Body of pancreas (tissue), 4 donors: ENCODE measurements at regions not wholly inside any gene's neighbourhood (a gene's known extent, or its start where the extent isn't known, plus 50 kb on each side); places are given as distances from the start of the nearest gene placed in this dataset.

Experiments used
- POLR2A ChIP-seq, 3 donors: fragments of 450-650 bp; IDR thresholded peaks; one replicate each; pipeline ENCODE4 v1.6.1; 2016; ENCODE audit warnings: antibody characterized with exemption in 3 of 3, mild to moderate bottlenecking in 2 of 3
- TF ChIP-seq, protein P1 (sequence below), 7 experiments: fragments of 450-650 bp in 4 of 7; fragments of 200-600 bp in 3 of 7; sonication (generic) in 3 of 7; IDR thresholded peaks; one replicate each; pipeline ENCODE4 v1.5.1; 2016 to 2019; ENCODE audit warnings: antibody characterized with exemption in 7 of 7

DNA sequence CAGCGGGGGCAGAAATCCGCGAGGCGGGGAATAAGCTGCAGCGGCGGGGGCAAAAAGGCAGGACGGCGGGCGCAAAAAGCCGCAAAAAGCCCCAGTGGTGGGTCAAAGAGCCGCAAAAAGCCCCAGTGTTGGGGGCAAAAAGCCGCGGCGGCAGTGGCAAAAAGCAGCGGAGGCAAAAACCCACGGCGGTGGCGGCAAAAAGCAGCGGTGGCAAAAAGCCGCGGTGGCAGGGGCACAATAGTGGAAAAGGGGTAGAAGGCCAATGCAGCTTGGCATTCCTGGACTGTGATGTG lies 525.3 kb downstream of the ZNF33B start:
- TF ChIP-seq POLR2A (IDR thresholded peaks at IDR 0.05), result no peak
- TF ChIP-seq, protein P1, sequence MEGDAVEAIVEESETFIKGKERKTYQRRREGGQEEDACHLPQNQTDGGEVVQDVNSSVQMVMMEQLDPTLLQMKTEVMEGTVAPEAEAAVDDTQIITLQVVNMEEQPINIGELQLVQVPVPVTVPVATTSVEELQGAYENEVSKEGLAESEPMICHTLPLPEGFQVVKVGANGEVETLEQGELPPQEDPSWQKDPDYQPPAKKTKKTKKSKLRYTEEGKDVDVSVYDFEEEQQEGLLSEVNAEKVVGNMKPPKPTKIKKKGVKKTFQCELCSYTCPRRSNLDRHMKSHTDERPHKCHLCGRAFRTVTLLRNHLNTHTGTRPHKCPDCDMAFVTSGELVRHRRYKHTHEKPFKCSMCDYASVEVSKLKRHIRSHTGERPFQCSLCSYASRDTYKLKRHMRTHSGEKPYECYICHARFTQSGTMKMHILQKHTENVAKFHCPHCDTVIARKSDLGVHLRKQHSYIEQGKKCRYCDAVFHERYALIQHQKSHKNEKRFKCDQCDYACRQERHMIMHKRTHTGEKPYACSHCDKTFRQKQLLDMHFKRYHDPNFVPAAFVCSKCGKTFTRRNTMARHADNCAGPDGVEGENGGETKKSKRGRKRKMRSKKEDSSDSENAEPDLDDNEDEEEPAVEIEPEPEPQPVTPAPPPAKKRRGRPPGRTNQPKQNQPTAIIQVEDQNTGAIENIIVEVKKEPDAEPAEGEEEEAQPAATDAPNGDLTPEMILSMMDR (IDR thresholded peaks at IDR 0.05), result no peak
